ENCODE measurements at regions not wholly inside any gene's neighbourhood (a gene's known extent, or its start where the extent isn't known, plus 50 kb on each side); places are given as distances from the start of the nearest gene placed in this dataset.
"Not testable (repeated sequence)": the region's sequence is repeated elsewhere in the genome, so short reads cannot be mapped to it uniquely, and the experiment has no call there.

GRCh38 chr16:79959226-79959625 is 358.7 kb upstream of the MAF start:
- H3K9me3 Mint-ChIP-seq: peaks cover 8% of the 10 kb centered on the region

DNA sequence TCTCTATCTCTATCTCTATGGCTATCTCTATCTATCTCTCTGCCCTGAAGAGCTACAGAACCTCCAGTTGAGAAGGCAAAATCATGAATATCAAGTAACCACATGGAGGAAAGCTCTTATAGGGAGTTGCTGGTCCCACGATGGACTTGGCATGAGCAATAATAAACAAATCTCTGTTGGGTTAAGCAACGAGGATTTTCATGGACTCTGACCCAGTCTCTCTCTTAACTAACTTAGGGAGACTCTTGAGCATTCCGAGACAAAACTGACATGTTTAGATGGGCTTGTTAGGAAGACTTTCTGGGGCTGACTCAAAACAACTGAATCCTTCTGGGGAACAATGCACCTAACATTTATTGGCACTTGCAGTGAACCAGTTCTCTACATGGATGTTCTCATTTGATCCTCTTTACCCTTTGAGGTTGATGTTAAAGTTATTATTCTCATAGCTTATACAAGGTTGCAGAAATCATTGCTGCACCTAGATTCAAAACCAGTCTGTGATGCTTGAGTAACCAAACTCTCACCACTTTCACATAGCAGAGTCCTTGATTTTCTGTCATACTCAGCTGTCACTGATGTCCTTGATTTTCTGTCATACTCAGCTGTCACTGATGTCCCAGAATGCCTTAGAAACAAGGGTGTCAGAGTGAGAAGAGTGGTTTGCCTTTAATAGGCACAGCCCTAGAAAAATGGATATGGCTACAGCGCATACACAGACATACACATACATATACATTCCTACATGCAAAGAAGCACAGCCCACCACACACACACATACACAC is 354.6 kb upstream of the MAF start:
- Mint-ChIP-seq H3K27me3 (peaks cover 35% of the 10 kb centered on the region), H3K4me1 (no peaks in the 10 kb centered on the region), H3K27ac (ENCODE audit: low read depth) (no peak overlapping the region), H3K36me3 (ENCODE audit: insufficient read depth) (no peaks in the 10 kb centered on the region), H3K4me3 (no peak overlapping the region), H3K9me3 (no peaks in the 10 kb centered on the region)
- DNase-seq (ENCODE audit: low spot score in 2 of 2) (no peak), ATAC-seq (replicated peaks; ENCODE audit: extremely low read depth, poor library complexity, severe bottlenecking) (no peak)

More at GRCh38 chr16:79959226-79959625, 358.7 kb upstream of the MAF start:
- ATAC-seq (replicated peaks; ENCODE audit: extremely low read depth, poor library complexity, severe bottlenecking) (no peak), DNase-seq (ENCODE audit: low spot score in 2 of 2) (no peak)
- H3K27me3 Mint-ChIP-seq: peaks cover 34% of the 10 kb centered on the region
- H3K4me3 Mint-ChIP-seq: no peak overlapping the region
- H3K27ac Mint-ChIP-seq (ENCODE audit: low read depth): no peak overlapping the region
- H3K36me3 Mint-ChIP-seq (ENCODE audit: insufficient read depth): no peaks in the 10 kb centered on the region
- no peaks in the 10 kb centered on the region for H3K4me1 Mint-ChIP-seq

DNA sequence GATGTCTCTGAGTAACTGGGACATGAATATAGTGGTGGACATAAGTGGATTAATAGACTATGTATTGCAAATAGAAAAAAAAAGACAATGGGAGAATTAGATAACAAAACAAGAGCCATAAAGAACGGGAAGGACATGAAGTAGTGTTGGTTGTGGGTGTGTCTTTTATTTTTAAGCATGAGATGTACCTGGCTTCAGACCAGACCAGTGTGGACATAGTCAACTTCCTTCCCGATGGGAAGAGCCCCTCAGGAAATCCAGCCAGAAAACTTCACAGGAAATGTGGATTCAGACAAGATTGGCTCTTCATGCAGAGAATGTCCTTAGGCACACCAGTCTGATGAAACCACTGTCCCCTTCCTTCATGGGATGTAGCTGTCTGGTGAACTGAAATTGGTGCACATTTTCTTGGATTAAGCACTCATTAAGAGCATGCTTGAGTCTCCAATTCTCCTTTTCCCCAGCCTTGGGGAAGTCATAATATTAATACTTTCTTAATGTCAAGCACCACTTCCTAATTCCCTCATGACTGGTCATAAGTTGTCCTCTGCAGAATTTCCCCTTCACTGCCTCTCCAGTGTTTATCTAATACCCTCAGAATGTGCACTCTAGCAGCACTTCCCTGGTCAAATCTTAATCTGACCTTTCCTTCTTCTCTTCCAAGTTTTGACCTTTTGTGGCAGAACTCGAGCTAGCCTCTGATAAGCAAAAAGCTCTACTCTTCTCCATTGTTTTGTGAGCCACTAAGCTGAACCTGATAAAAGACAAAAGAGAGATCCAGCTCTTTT is 350.6 kb upstream of the MAF start:
- Mint-ChIP-seq H3K4me1 (no peaks in the 10 kb centered on the region), H3K36me3 (ENCODE audit: insufficient read depth) (no peaks in the 10 kb centered on the region), H3K4me3 (no peak overlapping the region), H3K27ac (ENCODE audit: low read depth) (no peak overlapping the region), H3K27me3 (peaks cover 51% of the 10 kb centered on the region), H3K9me3 (no peaks in the 10 kb centered on the region)
- DNase-seq (ENCODE audit: low spot score in 2 of 2) (no peak), ATAC-seq (replicated peaks; ENCODE audit: extremely low read depth, poor library complexity, severe bottlenecking) (no peak)

- DNase-seq (ENCODE audit: low spot score in 2 of 2) (no peak), ATAC-seq (replicated peaks; ENCODE audit: extremely low read depth, poor library complexity, severe bottlenecking) (no peak)
- no peaks in the 10 kb centered on the region for H3K36me3 Mint-ChIP-seq (ENCODE audit: insufficient read depth)
- H3K4me1 Mint-ChIP-seq: no peaks in the 10 kb centered on the region
- H3K4me3 Mint-ChIP-seq: no peak overlapping the region
- no peak overlapping the region for H3K27ac Mint-ChIP-seq (ENCODE audit: low read depth)
- no peaks in the 10 kb centered on the region for H3K9me3 Mint-ChIP-seq
- H3K27me3 Mint-ChIP-seq: peaks cover 51% of the 10 kb centered on the region
Measured at GRCh38 chr16:79949417-79949816, 348.9 kb upstream of the MAF start.

GRCh38 chr16:79947771-79948170 is 347.2 kb upstream of the MAF start:
- Mint-ChIP-seq H3K27me3 (peaks cover 51% of the 10 kb centered on the region), H3K36me3 (ENCODE audit: insufficient read depth) (no peaks in the 10 kb centered on the region), H3K27ac (ENCODE audit: low read depth) (no peak overlapping the region), H3K4me3 (no peak overlapping the region), H3K9me3 (no peaks in the 10 kb centered on the region), H3K4me1 (no peaks in the 10 kb centered on the region)
- DNase-seq (ENCODE audit: low spot score in 2 of 2): no peak
- no peak for ATAC-seq (replicated peaks; ENCODE audit: extremely low read depth, poor library complexity, severe bottlenecking)

DNA sequence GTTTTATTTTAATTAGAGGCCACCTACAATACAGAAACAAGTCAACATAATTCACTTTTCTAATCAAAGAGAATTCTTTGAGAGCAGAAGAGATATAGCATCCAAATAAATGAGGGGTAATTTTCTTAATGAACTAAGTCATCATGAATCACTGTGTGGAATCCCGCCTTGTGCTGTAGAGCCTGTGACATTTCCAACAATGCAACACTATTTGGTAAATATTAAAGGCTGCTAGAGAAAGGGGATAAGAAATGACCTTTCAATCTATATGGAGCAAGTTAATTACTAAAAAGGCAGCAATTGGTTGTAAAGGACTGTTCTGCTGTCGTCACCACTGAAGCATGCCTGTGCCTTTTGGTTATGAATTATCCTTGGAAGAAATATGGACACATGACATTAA is 345.7 kb upstream of the MAF start:
- H3K27me3 Mint-ChIP-seq: peaks cover 42% of the 10 kb centered on the region
- H3K27ac Mint-ChIP-seq (ENCODE audit: low read depth): no peak overlapping the region
- H3K9me3 Mint-ChIP-seq: no peaks in the 10 kb centered on the region
- no peaks in the 10 kb centered on the region for H3K36me3 Mint-ChIP-seq (ENCODE audit: insufficient read depth)
- H3K4me1 Mint-ChIP-seq: no peaks in the 10 kb centered on the region
- ATAC-seq (replicated peaks; ENCODE audit: extremely low read depth, poor library complexity, severe bottlenecking) (no peak), DNase-seq (ENCODE audit: low spot score in 2 of 2) (no peak)
- H3K4me3 Mint-ChIP-seq: no peak overlapping the region

DNA sequence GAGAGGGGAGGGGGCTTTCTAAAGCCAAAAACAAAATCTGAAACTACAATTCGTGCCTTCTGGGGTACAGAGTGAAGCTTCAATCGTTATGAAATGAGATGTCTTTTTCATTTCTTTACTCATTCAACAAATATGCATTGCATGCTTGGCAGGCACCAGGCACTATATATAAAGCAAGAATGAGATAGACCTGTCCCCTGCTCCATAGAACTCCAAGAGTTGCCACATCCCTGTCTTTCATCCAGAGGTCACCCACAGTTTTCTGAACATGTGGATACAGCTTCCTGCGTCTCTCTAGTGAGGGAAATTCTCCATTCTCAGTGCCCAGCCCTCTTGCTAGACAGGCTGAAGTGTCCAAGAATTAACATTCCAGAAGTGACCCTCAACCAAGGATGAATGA is 343.2 kb upstream of the MAF start:
- DNase-seq (ENCODE audit: low spot score in 2 of 2) (no peak), ATAC-seq (replicated peaks; ENCODE audit: extremely low read depth, poor library complexity, severe bottlenecking) (no peak)
- no peaks in the 10 kb centered on the region for H3K36me3 Mint-ChIP-seq (ENCODE audit: insufficient read depth)
- no peak overlapping the region for H3K4me3 Mint-ChIP-seq
- H3K9me3 Mint-ChIP-seq: no peaks in the 10 kb centered on the region
- H3K27ac Mint-ChIP-seq (ENCODE audit: low read depth): no peak overlapping the region
- peaks cover 30% of the 10 kb centered on the region for H3K27me3 Mint-ChIP-seq
- no peaks in the 10 kb centered on the region for H3K4me1 Mint-ChIP-seq

DNA sequence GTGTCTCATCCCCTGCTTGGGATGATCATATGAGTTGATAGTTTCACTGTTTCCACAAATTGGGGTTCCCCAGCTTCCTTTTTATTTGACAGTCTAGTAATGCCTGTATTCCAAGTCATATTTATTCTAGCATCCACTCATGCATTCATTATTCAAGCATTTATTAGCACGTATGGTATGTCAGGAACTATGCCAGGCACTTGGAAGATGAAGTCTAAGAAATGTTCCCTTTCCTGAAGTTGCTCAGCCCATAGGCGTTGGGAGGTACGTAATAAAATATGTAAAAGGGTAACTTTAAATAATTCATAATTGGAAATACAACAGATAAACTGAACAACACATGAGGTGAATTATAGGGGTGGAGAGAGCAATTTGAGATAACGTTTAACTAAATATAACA is 338.0 kb upstream of the MAF start:
- Mint-ChIP-seq H3K27me3 (peaks cover 26% of the 10 kb centered on the region), H3K4me3 (no peak overlapping the region), H3K4me1 (no peaks in the 10 kb centered on the region), H3K9me3 (no peaks in the 10 kb centered on the region), H3K27ac (ENCODE audit: low read depth) (no peak overlapping the region), H3K36me3 (ENCODE audit: insufficient read depth) (no peaks in the 10 kb centered on the region)
- ATAC-seq (replicated peaks; ENCODE audit: extremely low read depth, poor library complexity, severe bottlenecking) (no peak), DNase-seq (ENCODE audit: low spot score in 2 of 2) (no peak)

DNA sequence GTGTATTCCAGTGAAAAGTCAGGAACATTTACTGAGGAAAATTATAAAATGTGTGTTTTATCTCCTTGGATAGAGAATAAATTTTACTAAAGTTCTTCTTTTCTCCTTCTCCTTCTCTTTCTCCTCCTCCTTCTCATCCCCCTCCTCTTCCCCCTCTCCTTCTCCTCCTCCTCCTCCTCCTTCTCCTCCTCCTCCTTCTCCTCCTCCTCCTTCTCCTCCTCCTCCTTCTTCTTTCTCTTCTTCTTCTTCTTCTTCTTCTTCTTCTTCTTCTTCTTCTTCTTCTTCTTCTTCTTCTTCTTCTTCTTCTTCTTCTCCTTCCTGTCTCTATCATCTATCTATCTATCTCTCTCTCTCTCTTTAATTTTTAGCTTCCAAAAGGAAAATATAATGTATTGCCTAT is 337.1 kb upstream of the MAF start:
- DNase-seq (ENCODE audit: low spot score in 2 of 2); H3K27ac Mint-ChIP-seq (ENCODE audit: low read depth); H3K36me3 Mint-ChIP-seq (ENCODE audit: insufficient read depth); H3K4me1 Mint-ChIP-seq; H3K4me3 Mint-ChIP-seq; H3K9me3 Mint-ChIP-seq; ATAC-seq (replicated peaks; ENCODE audit: extremely low read depth, poor library complexity, severe bottlenecking): not testable (repeated sequence)
- peaks cover 26% of the 10 kb centered on the region for H3K27me3 Mint-ChIP-seq

GRCh38 chr16:79933603-79934002 is 333.1 kb upstream of the MAF start:
- no peak for ATAC-seq (replicated peaks; ENCODE audit: extremely low read depth, poor library complexity, severe bottlenecking)
- H3K36me3 Mint-ChIP-seq (ENCODE audit: insufficient read depth): no peaks in the 10 kb centered on the region
- H3K4me1 Mint-ChIP-seq: no peaks in the 10 kb centered on the region
- no peak overlapping the region for H3K4me3 Mint-ChIP-seq
- H3K27me3 Mint-ChIP-seq: peaks cover 12% of the 10 kb centered on the region
- DNase-seq (ENCODE audit: low spot score in 2 of 2): no peak
- no peak overlapping the region for H3K27ac Mint-ChIP-seq (ENCODE audit: low read depth)
- H3K9me3 Mint-ChIP-seq: no peaks in the 10 kb centered on the region

DNA sequence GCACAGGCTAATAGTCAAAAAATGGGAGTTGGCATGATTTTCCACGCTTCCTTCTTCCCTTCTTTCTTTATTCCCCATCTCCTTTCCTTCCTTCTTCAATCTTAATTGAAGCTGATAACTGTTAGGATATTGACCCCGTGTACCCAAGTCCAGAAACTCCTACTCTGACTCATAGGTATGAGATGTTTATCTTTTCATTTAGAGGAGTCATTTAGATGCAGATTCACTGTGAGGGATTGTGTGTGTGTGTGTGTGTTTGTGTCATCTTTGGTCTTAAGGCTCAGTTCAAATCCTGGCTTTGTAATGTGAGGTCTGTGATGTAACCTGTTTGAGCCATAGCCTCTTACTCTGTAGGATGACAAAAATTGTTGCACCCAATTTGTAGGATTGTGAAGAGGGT is 332.0 kb upstream of the MAF start:
- no peak for ATAC-seq (replicated peaks; ENCODE audit: extremely low read depth, poor library complexity, severe bottlenecking)
- no peak for DNase-seq (ENCODE audit: low spot score in 2 of 2)
- H3K36me3 Mint-ChIP-seq (ENCODE audit: insufficient read depth): no peaks in the 10 kb centered on the region
- no peak overlapping the region for H3K27ac Mint-ChIP-seq (ENCODE audit: low read depth)
- no peaks in the 10 kb centered on the region for H3K4me1 Mint-ChIP-seq
- no peaks in the 10 kb centered on the region for H3K9me3 Mint-ChIP-seq
- H3K4me3 Mint-ChIP-seq: no peak overlapping the region
- H3K27me3 Mint-ChIP-seq: peaks cover 2% of the 10 kb centered on the region

DNA sequence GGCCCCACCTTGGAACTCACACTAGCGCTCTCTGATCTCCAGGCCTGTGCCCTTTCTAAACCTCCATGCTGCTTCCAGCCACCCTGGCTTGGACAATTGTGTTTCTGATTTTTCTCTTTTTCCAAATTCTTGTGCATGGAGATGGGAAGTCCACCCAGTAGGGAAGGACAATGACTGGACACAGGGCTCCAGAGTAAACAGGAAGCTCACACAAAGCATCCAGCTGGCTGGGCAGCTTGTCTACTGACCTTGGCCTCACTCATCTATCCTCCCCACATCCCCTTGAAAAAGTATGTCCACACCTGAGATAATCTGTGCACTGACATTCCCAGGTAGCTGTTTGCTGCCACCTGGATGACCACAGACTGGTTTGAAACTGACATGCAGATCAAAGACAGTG is 331.2 kb upstream of the MAF start:
- no peak for ATAC-seq (replicated peaks; ENCODE audit: extremely low read depth, poor library complexity, severe bottlenecking)
- no peaks in the 10 kb centered on the region for H3K4me1 Mint-ChIP-seq
- no peak overlapping the region for H3K27ac Mint-ChIP-seq (ENCODE audit: low read depth)
- no peaks in the 10 kb centered on the region for H3K27me3 Mint-ChIP-seq
- no peak for DNase-seq (ENCODE audit: low spot score in 2 of 2)
- H3K9me3 Mint-ChIP-seq: no peaks in the 10 kb centered on the region
- H3K4me3 Mint-ChIP-seq: no peak overlapping the region
- H3K36me3 Mint-ChIP-seq (ENCODE audit: insufficient read depth): no peaks in the 10 kb centered on the region

Data from central memory CD8-positive, alpha-beta T cell (primary cell).